GM13976 (cell line): ENCODE measurements at regions not wholly inside any gene's neighbourhood (a gene's known extent, or its start where the extent isn't known, plus 50 kb on each side); places are given as distances from the start of the nearest gene placed in this dataset.

Source experiments
- DNase-seq: peaks from one replicate; pipeline ENCODE4 v3.0.0; 2012; ENCODE audit warnings: low spot score
- CTCF ChIP-seq: IDR thresholded peaks from 2 replicates; pipeline ENCODE4 v1.5.1; 2012; ENCODE audit warnings: borderline replicate concordance, mild to moderate bottlenecking; ENCODE audit not compliant: insufficient read depth; ENCODE audit errors: extremely low read depth, missing control alignments, control extremely low read depth
- in situ Hi-C: fragments of 300-500 bp; cut with MboI; formaldehyde crosslinking; loops from one replicate; pipeline ENCODE4 v1.12.0; 2022; ENCODE audit warnings: low sequenced_read_pairs, mixed read lengths, inconsistent platforms; ENCODE audit not compliant: unreplicated experiment

- TF ChIP-seq CTCF, result no peak
- no peak for DNase-seq
- in situ Hi-C loops, result no loop called here
These were observed 1100.4 kb upstream of the SLC39A10 start for GRCh38 chr2:194556629-194557028.

GRCh38 chr2:194553980-194554379 is 1103.0 kb upstream of the SLC39A10 start:
- DNase-seq, result no peak
- no peak for TF ChIP-seq CTCF
- in situ Hi-C loops, result no loop called here

- no peak for DNase-seq
- in situ Hi-C loops, result no loop called here
- no peak for TF ChIP-seq CTCF
These were observed 1106.3 kb upstream of the SLC39A10 start for GRCh38 chr2:194550702-194551101.

- no peak for DNase-seq
- in situ Hi-C loops, result no loop called here
- TF ChIP-seq CTCF, result no peak
These were observed 1107.6 kb upstream of the SLC39A10 start for GRCh38 chr2:194549387-194549786.

- TF ChIP-seq CTCF, result no peak
- in situ Hi-C loops, result no loop called here
- no peak for DNase-seq
These were observed 1111.0 kb upstream of the SLC39A10 start for GRCh38 chr2:194545978-194546377.

- no peak for DNase-seq
- in situ Hi-C loops, result no loop called here
- TF ChIP-seq CTCF, result no peak
These were observed 1117.6 kb upstream of the SLC39A10 start for GRCh38 chr2:194539425-194539824.

- in situ Hi-C loops, result no loop called here
- TF ChIP-seq CTCF, result no peak
- DNase-seq, result no peak
These were observed 1130.9 kb upstream of the SLC39A10 start for GRCh38 chr2:194526121-194526520.
